SK-N-SH treated with all-trans-retinoic acid at 6 μM for 48 hours (cell line): ENCODE measurements at regions not wholly inside any gene's neighbourhood (a gene's known extent, or its start where the extent isn't known, plus 50 kb on each side); places are given as distances from the start of the nearest gene placed in this dataset.

ENCODE experiments used
- ARNTL ChIP-seq: fragments of 450-650 bp; formaldehyde crosslinking; IDR thresholded peaks from 2 replicates; pipeline ENCODE4 v1.5.0; 2020; ENCODE audit warnings: low read depth, mild to moderate bottlenecking, moderate library complexity, borderline replicate concordance
- BACH2 ChIP-seq: fragments of 250-450 bp; sonication (Bioruptor Pico); IDR thresholded peaks from 2 replicates; pipeline ENCODE4 v1.9.0; 2021; ENCODE audit warnings: mild to moderate bottlenecking, borderline replicate concordance
- CSDC2 ChIP-seq: fragments of 250-450 bp; sonication (Bioruptor Pico); IDR thresholded peaks from 2 replicates; pipeline ENCODE4 v1.5.0; 2020; ENCODE audit warnings: mild to moderate bottlenecking, moderate library complexity
- CSRNP3 ChIP-seq: fragments of 250-450 bp; sonication (Bioruptor Pico); IDR thresholded peaks from 2 replicates; pipeline ENCODE4 v1.5.1; 2021; ENCODE audit warnings: mild to moderate bottlenecking, moderate library complexity
- ISL1 ChIP-seq: fragments of 250-450 bp; sonication (Bioruptor Pico); IDR thresholded peaks from 2 replicates; pipeline ENCODE4 v2.1.2; 2022; ENCODE audit warnings: mild to moderate bottlenecking, moderate library complexity
- OSR1 ChIP-seq: fragments of 250-450 bp; sonication (Bioruptor Pico); IDR thresholded peaks from 2 replicates; pipeline ENCODE4 v1.8.0; 2022; ENCODE audit warnings: moderate library complexity, mild to moderate bottlenecking, inconsistent platforms
- PATZ1 ChIP-seq: fragments of 250-450 bp; sonication (Bioruptor Pico); IDR thresholded peaks from 2 replicates; pipeline ENCODE4 v1.8.0; 2020; ENCODE audit warnings: mild to moderate bottlenecking, moderate library complexity, borderline replicate concordance
- POU6F1 ChIP-seq: fragments of 250-450 bp; sonication (Bioruptor Pico); IDR thresholded peaks from 2 replicates; pipeline ENCODE4 v1.8.0; 2021; ENCODE audit warnings: low read depth, mild to moderate bottlenecking, moderate library complexity, borderline replicate concordance
- PPARA ChIP-seq: fragments of 250-450 bp; sonication (Bioruptor Pico); IDR thresholded peaks from 2 replicates; pipeline ENCODE4 v1.5.0; 2020; ENCODE audit warnings: mild to moderate bottlenecking, borderline replicate concordance
- RARB ChIP-seq: fragments of 250-450 bp; sonication (Bioruptor Pico); IDR thresholded peaks from 2 replicates; pipeline ENCODE4 v1.8.0; 2021; ENCODE audit warnings: mild to moderate bottlenecking, moderate library complexity
- ZFP30 ChIP-seq: fragments of 450-650 bp; formaldehyde crosslinking; IDR thresholded peaks from 2 replicates; pipeline ENCODE4 v1.5.0; 2022; ENCODE audit warnings: mild to moderate bottlenecking, moderate library complexity
- ZNF565 ChIP-seq: fragments of 450-650 bp; formaldehyde crosslinking; conservative IDR thresholded peaks from 2 replicates; pipeline ENCODE4 v1.5.0; 2020; ENCODE audit warnings: low read depth, mild to moderate bottlenecking, moderate library complexity
- TF ChIP-seq, protein P1 (sequence below): fragments of 250-450 bp; sonication (Bioruptor Pico); IDR thresholded peaks from 2 replicates; pipeline ENCODE4 v1.5.0; 2020; ENCODE audit warnings: mild to moderate bottlenecking, moderate library complexity

GRCh38 chr6:232982-233640 lies 59.2 kb upstream of the DUSP22 start:
- TF ChIP-seq PATZ1 (CRISPR knock-in tag) (no peak), ZNF565 (no peak), POU6F1 (no peak), PPARA (CRISPR knock-in tag) (no peak), CSDC2 (CRISPR knock-in tag) (no peak), ARNTL (CRISPR knock-in tag) (no peak), RARB (CRISPR knock-in tag) (no peak), ZFP30 (no peak), OSR1 (CRISPR knock-in tag) (no peak), BACH2 (no peak), CSRNP3 (no peak), ISL1 (no peak)
- TF ChIP-seq, protein P1, sequence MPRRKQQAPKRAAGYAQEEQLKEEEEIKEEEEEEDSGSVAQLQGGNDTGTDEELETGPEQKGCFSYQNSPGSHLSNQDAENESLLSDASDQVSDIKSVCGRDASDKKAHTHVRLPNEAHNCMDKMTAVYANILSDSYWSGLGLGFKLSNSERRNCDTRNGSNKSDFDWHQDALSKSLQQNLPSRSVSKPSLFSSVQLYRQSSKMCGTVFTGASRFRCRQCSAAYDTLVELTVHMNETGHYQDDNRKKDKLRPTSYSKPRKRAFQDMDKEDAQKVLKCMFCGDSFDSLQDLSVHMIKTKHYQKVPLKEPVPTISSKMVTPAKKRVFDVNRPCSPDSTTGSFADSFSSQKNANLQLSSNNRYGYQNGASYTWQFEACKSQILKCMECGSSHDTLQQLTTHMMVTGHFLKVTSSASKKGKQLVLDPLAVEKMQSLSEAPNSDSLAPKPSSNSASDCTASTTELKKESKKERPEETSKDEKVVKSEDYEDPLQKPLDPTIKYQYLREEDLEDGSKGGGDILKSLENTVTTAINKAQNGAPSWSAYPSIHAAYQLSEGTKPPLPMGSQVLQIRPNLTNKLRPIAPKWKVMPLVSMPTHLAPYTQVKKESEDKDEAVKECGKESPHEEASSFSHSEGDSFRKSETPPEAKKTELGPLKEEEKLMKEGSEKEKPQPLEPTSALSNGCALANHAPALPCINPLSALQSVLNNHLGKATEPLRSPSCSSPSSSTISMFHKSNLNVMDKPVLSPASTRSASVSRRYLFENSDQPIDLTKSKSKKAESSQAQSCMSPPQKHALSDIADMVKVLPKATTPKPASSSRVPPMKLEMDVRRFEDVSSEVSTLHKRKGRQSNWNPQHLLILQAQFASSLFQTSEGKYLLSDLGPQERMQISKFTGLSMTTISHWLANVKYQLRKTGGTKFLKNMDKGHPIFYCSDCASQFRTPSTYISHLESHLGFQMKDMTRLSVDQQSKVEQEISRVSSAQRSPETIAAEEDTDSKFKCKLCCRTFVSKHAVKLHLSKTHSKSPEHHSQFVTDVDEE (CRISPR knock-in tag) = no peak
